SK-N-SH (cell line): ENCODE measurements at regions not wholly inside any gene's neighbourhood (a gene's known extent, or its start where the extent isn't known, plus 50 kb on each side); places are given as distances from the start of the nearest gene placed in this dataset.

Source experiments
- CTCF ChIP-seq: fragments of 200-600 bp; sonication (generic); IDR thresholded peaks from 2 replicates; pipeline ENCODE4 v1.6.1; 2017; ENCODE audit warnings: antibody characterized with exemption, mild to moderate bottlenecking, moderate library complexity
- EP300 ChIP-seq, 2 experiments: IDR thresholded peaks; 2 replicates each; pipeline versions ENCODE4 v1.4.0 to v1.6.1; 2012; ENCODE audit warnings: borderline replicate concordance in 1 of 2, low read depth in 1 of 2, low read length in 1 of 2
- PBX3 ChIP-seq: IDR thresholded peaks from 2 replicates; pipeline ENCODE4; 2012

- TF ChIP-seq PBX3 (no peak), CTCF (no peak), EP300 (IDR thresholded peaks at IDR 0.05; ENCODE audit: borderline replicate concordance in 1 of 2, low read depth in 1 of 2, low read length in 1 of 2) (no peak)
Observed at GRCh38 chr3:144463911-144464310, 492.3 kb downstream of the DIPK2A start.
